ENCODE measurements at regions not wholly inside any gene's neighbourhood (a gene's known extent, or its start where the extent isn't known, plus 50 kb on each side); places are given as distances from the start of the nearest gene placed in this dataset.
A peak's percentile ranks its signal among the peaks of the same experiment; 100 is the strongest.
"Not testable (repeated sequence)": the region's sequence is repeated elsewhere in the genome, so short reads cannot be mapped to it uniquely, and the experiment has no call there.

- no peak for DNase-seq
Measured at GRCh38 chr1:90346349-90346748, 351.4 kb downstream of the ZNF326 start.

- no peak for DNase-seq
Measured at GRCh38 chr1:90344963-90345730, 350.2 kb downstream of the ZNF326 start.

- DNase-seq = no peak
Measured at GRCh38 chr1:90341516-90341915, 346.6 kb downstream of the ZNF326 start.

GRCh38 chr1:90340606-90341005 is 345.7 kb downstream of the ZNF326 start:
- peak in 1 of 2 donors; percentile 9 for DNase-seq

- DNase-seq = no peak
Measured at GRCh38 chr1:90339811-90340210, 344.9 kb downstream of the ZNF326 start.

- no peak for DNase-seq
Measured at GRCh38 chr1:90336552-90337324, 341.8 kb downstream of the ZNF326 start.

GRCh38 chr1:90335558-90335957 is 340.6 kb downstream of the ZNF326 start:
- DNase-seq = no peak

GRCh38 chr1:90334137-90334536 is 339.2 kb downstream of the ZNF326 start:
- no peak for DNase-seq

- no peak for DNase-seq
Measured at GRCh38 chr1:90325168-90325567, 330.3 kb downstream of the ZNF326 start.

GRCh38 chr1:90322186-90322585 is 327.3 kb downstream of the ZNF326 start:
- DNase-seq = no peak

- DNase-seq = no peak
Measured at GRCh38 chr1:90319918-90320317, 325.0 kb downstream of the ZNF326 start.

- DNase-seq = no peak
Measured at GRCh38 chr1:90318431-90318830, 323.5 kb downstream of the ZNF326 start.

- no peak for DNase-seq
Measured at GRCh38 chr1:90317628-90318027, 322.7 kb downstream of the ZNF326 start.

GRCh38 chr1:90314533-90314932 is 319.6 kb downstream of the ZNF326 start:
- no peak for DNase-seq

- no peak for DNase-seq
Measured at GRCh38 chr1:90313778-90314177, 318.9 kb downstream of the ZNF326 start.

GRCh38 chr1:90309806-90310205 is 314.9 kb downstream of the ZNF326 start:
- no peak for DNase-seq

GRCh38 chr1:90308421-90308820 is 313.5 kb downstream of the ZNF326 start:
- no peak for DNase-seq

GRCh38 chr1:90305577-90305976 is 310.7 kb downstream of the ZNF326 start:
- DNase-seq = no peak

GRCh38 chr1:90296327-90296726 is 301.4 kb downstream of the ZNF326 start:
- no peak for DNase-seq

GRCh38 chr1:90295534-90295933 is 300.6 kb downstream of the ZNF326 start:
- no peak for DNase-seq

- DNase-seq = no peak
Measured at GRCh38 chr1:90291431-90292216, 296.7 kb downstream of the ZNF326 start.

- DNase-seq = no peak
Measured at GRCh38 chr1:90282811-90283210, 287.9 kb downstream of the ZNF326 start.

GRCh38 chr1:90281886-90282285 is 287.0 kb downstream of the ZNF326 start:
- not testable (repeated sequence) for DNase-seq

Data from CD4-positive, alpha-beta T cell treated with Interleukin-4 for 1 hour (primary cell).